ENCODE measurements at regions not wholly inside any gene's neighbourhood (a gene's known extent, or its start where the extent isn't known, plus 50 kb on each side); places are given as distances from the start of the nearest gene placed in this dataset.

DNA sequence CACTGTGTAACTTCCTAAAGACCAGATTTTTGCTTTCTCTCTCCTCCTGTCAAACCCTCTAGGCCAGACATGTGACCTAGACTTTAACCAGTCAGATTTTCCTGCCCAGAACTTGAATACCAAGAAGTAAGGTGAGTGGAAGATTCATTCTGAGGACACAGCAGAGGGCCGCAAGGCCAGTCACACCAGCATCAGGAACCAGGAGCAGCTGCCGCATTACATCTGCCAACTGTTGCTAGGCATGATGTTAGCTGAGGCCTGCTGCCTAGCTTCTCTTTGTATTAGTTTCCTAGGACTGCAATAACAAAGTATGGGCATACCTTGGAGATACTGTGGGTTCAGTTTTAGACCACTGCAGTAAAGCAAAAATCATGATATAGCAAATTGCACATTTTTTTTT is 101.9 kb upstream of the BMP4 start:
- Histone ChIP-seq H3K27ac (replicated peaks in 1 of 4) (no peak overlapping the region), H3K9me3 (no peaks in the 10 kb centered on the region), H3K4me3 (no peak overlapping the region), H3K4me1 (no peaks in the 10 kb centered on the region), H3K36me3 (no peaks in the 10 kb centered on the region), H3K27me3 (no peaks in the 10 kb centered on the region)
- intact Hi-C loops (cut with DNase I): no loop called here
- TF ChIP-seq, protein P1, sequence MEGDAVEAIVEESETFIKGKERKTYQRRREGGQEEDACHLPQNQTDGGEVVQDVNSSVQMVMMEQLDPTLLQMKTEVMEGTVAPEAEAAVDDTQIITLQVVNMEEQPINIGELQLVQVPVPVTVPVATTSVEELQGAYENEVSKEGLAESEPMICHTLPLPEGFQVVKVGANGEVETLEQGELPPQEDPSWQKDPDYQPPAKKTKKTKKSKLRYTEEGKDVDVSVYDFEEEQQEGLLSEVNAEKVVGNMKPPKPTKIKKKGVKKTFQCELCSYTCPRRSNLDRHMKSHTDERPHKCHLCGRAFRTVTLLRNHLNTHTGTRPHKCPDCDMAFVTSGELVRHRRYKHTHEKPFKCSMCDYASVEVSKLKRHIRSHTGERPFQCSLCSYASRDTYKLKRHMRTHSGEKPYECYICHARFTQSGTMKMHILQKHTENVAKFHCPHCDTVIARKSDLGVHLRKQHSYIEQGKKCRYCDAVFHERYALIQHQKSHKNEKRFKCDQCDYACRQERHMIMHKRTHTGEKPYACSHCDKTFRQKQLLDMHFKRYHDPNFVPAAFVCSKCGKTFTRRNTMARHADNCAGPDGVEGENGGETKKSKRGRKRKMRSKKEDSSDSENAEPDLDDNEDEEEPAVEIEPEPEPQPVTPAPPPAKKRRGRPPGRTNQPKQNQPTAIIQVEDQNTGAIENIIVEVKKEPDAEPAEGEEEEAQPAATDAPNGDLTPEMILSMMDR (IDR thresholded peaks at IDR 0.05): no peak
- TF ChIP-seq POLR2AphosphoS5 (IDR thresholded peaks at IDR 0.05) (no peak), EP300 (IDR thresholded peaks at IDR 0.05) (no peak), POLR2A (IDR thresholded peaks at IDR 0.05; ENCODE audit: low read depth) (no peak)
- WGBS: 100% methylated on average over 2 of the region's 2 CpGs
- peak; percentile 62 for DNase-seq (ENCODE audit: extremely low spot score)

DNA sequence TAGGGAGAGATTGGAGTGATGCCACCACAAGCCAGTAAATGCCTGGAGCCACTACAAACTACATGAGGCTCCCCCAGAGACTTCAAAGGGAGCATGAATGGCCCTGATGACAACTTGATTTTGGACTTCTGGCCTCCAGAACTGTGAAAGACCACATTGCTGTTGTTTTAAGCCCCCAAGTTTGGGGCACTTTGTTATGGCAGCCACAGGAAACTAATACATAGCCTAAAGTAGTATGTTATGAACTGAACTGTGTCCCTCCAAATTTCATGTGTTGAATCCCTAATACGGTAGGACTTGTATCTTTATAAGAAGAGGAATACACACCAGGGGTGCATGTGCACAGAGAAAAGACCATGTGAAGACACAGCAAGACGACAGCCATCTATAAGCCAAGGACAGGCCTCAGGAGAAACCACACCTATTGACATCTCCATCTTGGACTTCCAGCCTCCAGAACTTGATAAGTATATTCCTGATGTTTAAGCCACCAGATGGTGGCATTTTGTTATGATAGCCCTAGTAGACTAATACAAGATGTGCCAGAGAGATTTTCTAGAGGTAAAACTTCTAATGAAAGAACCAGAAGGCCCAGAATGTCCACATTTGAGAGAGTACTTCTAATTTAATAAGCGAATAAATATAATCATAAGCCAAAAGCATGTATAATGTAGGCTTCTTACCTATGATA is 127.1 kb upstream of the BMP4 start:
- no peaks in the 10 kb centered on the region for H3K27me3 ChIP-seq
- DNase-seq (ENCODE audit: extremely low spot score): no peak
- 92% methylated on average over 3 of the region's 3 CpGs for WGBS
- no peaks in the 10 kb centered on the region for H3K9me3 ChIP-seq
- TF ChIP-seq, protein P1 (IDR thresholded peaks at IDR 0.05): no peak
- TF ChIP-seq POLR2AphosphoS5 (IDR thresholded peaks at IDR 0.05) (no peak), POLR2A (IDR thresholded peaks at IDR 0.05; ENCODE audit: low read depth) (no peak), EP300 (IDR thresholded peaks at IDR 0.05) (no peak)
- no peaks in the 10 kb centered on the region for H3K36me3 ChIP-seq
- H3K4me1 ChIP-seq: no peaks in the 10 kb centered on the region
- intact Hi-C loops (cut with DNase I): no loop called here
- H3K27ac ChIP-seq (replicated peaks in 1 of 4): no peak overlapping the region
- no peak overlapping the region for H3K4me3 ChIP-seq

DNA sequence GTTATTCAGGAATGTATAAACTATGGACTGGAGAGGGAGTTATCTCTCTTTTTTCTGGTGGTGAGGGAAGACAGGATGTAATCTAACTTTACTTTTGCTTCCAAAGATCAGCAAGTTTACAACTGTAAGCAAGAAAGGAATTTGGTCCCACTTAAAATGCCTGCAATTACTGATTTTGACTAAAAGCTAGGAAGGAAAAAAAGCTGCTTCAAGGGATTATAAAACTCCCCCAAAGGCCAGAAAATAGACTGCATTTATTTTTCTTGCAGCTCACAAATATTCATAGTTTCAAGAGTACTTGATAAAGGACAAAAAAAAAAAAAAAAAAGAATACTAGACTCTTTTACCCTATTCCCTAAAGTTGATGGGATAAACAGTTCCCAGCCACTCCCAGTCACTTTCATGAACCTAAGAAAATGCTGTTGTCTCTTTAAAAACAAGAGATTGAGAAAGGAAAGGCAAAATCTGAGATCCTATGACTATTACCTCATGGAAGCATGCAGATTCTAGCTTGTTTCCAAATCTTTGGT is 128.7 kb upstream of the BMP4 start:
- TF ChIP-seq, protein P1 (IDR thresholded peaks at IDR 0.05): no peak
- no peak for TF ChIP-seq EP300 (IDR thresholded peaks at IDR 0.05)
- TF ChIP-seq POLR2AphosphoS5 (IDR thresholded peaks at IDR 0.05): no peak
- TF ChIP-seq POLR2A (IDR thresholded peaks at IDR 0.05; ENCODE audit: low read depth): no peak
- DNase-seq (ENCODE audit: extremely low spot score): no peak
- H3K27me3 ChIP-seq: no peaks in the 10 kb centered on the region
- H3K9me3 ChIP-seq: no peaks in the 10 kb centered on the region
- H3K36me3 ChIP-seq: no peaks in the 10 kb centered on the region
- H3K27ac ChIP-seq (replicated peaks in 1 of 4): no peak overlapping the region
- H3K4me3 ChIP-seq: no peak overlapping the region
- intact Hi-C loops (cut with DNase I): no loop called here
- H3K4me1 ChIP-seq: no peaks in the 10 kb centered on the region

DNA sequence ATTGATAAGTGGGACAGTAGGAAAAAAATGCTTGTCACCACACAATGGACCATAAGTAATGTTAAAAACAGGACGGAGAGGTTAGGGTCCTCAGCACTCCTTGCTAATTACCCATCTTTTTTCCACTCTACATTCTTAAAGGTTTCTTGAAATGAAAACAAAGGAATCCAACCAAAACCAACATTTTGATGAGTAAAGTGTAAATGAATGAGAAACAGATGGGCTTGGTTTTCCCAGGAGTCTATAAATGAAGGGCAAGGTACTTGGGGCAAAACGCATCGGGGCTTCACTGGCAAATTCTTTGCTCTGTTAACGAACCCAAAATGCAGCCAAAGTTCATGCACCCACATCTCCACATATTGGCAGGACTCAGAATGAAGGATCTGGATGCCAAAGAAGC is 129.2 kb upstream of the BMP4 start:
- Histone ChIP-seq H3K36me3 (no peaks in the 10 kb centered on the region), H3K4me3 (no peak overlapping the region), H3K27ac (replicated peaks in 1 of 4) (peak overlapping the region in 1 of 4 donors; percentile 24), H3K4me1 (no peaks in the 10 kb centered on the region), H3K9me3 (no peaks in the 10 kb centered on the region), H3K27me3 (no peaks in the 10 kb centered on the region)
- 66% methylated on average over 4 of the region's 4 CpGs for WGBS
- no peak for DNase-seq (ENCODE audit: extremely low spot score)
- TF ChIP-seq, protein P1 (IDR thresholded peaks at IDR 0.05): no peak
- TF ChIP-seq EP300 (IDR thresholded peaks at IDR 0.05) (no peak), POLR2AphosphoS5 (IDR thresholded peaks at IDR 0.05) (no peak), POLR2A (IDR thresholded peaks at IDR 0.05; ENCODE audit: low read depth) (no peak)
- intact Hi-C loops (cut with DNase I): no loop called here

DNA sequence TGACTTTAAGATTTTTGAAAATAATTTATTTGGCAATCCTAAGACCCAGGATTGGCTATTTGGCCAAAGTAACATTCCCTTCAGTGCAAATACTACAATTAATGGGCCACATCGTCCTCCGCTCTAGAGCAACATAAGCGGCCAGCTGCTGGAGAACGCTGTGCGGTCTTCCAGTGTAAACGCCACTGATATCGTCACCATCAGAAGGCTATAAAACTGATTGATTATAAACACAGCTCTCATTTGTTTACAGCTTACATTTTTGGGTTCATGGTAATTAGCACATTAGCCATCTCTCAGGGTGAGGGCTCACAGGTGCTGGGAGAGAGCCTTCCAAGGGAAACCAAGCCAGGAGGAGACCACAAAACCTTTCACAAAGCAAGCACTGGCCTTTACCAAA is 130.1 kb upstream of the BMP4 start:
- intact Hi-C loops (cut with DNase I): no loop called here
- Histone ChIP-seq H3K9me3 (peaks cover 0 to 4% (median 3%) of the 10 kb centered on the region in 4 donors), H3K36me3 (no peaks in the 10 kb centered on the region), H3K27ac (replicated peaks in 1 of 4) (no peak overlapping the region), H3K27me3 (no peaks in the 10 kb centered on the region), H3K4me1 (no peaks in the 10 kb centered on the region), H3K4me3 (no peak overlapping the region)
- TF ChIP-seq EP300 (IDR thresholded peaks at IDR 0.05): no peak
- no peak for TF ChIP-seq POLR2AphosphoS5 (IDR thresholded peaks at IDR 0.05)
- TF ChIP-seq, protein P1 (IDR thresholded peaks at IDR 0.05): no peak
- TF ChIP-seq POLR2A (IDR thresholded peaks at IDR 0.05; ENCODE audit: low read depth): no peak
- DNase-seq (ENCODE audit: extremely low spot score): no peak
- 67% methylated on average over 7 of the region's 7 CpGs for WGBS

Measured in esophagus muscularis mucosa (tissue), 4 donors.